K562 (cell line): ENCODE measurements at regions not wholly inside any gene's neighbourhood (a gene's known extent, or its start where the extent isn't known, plus 50 kb on each side); places are given as distances from the start of the nearest gene placed in this dataset.

Experiments
- ATAC-seq: fragments of 200-7000 bp; cut with Tn5 transposase; 3 replicates; pipeline ENCODE4 v1.9.1; 2020; ENCODE audit warnings: moderate library complexity
- BruUV-seq: library from RNA; stranded (reverse); fragments of 400-500 nt; replicated peaks from 2 replicates; lab custom pipeline; 2021; lab: Mats Ljungman, UMichigan
- CTCF ChIA-PET: fragments of 300-600 bp; formaldehyde crosslinking; extraction: SDS; loops from one replicate; lab custom pipeline; 2021; ENCODE audit warnings: low intra/inter-chr PET ratio; lab: Yijun Ruan, JAX
- POLR2A ChIA-PET: fragments of 300-600, 350-650 bp; sonication (Branson Sonifier 250); formaldehyde crosslinking; extraction: SDS; loops from one replicate; lab custom pipeline; 2021; ENCODE audit warnings: antibody characterized with exemption, inconsistent platforms; lab: Yijun Ruan, JAX
- DNase-seq, 4 experiments: peaks; one replicate each; pipeline versions ENCODE4 v3.0.0 to v3.0.0-alpha.2; 2011 to 2018; ENCODE audit warnings: low spot score in 3 of 4, mixed read lengths in 3 of 4; ENCODE audit errors: extremely low read depth in 1 of 4
- FAIRE-seq: peaks from 2 replicates; lab custom pipeline; 2011; peaks lifted over from hg19 to GRCh38; lab: Jason Lieb, UNC
- H2AFZ ChIP-seq: 2 replicates; pipeline ENCODE4 v1.6.0; 2011; ENCODE audit warnings: low read depth, low read length, control low read depth, inconsistent platforms
- H3K27ac ChIP-seq: fragments of 200-600 bp; 3 replicates; pipeline ENCODE4 v1.8.0; 2011; ENCODE audit warnings: low read depth, mild to moderate bottlenecking, control low read depth, inconsistent platforms, low read length, moderate library complexity, mixed read lengths; ENCODE audit errors: extremely low read depth
- H3K27me3 ChIP-seq, 2 experiments: fragments of 300-600 bp in 1 of 2; 2 replicates in 1 of 2; 3 replicates in 1 of 2; pipeline versions ENCODE4 v1.6.0 to v1.8.0; 2011; ENCODE audit warnings: inconsistent platforms in 2 of 2, low read length in 2 of 2, mild to moderate bottlenecking in 1 of 2, mixed read lengths in 1 of 2, moderate library complexity in 1 of 2; ENCODE audit not compliant: control insufficient read depth in 2 of 2, insufficient read depth in 2 of 2
- H3K36me3 ChIP-seq: fragments of 300-600 bp; 3 replicates; pipeline ENCODE4 v1.8.0; 2011; ENCODE audit warnings: mild to moderate bottlenecking, low read length, inconsistent platforms; ENCODE audit not compliant: control insufficient read depth, insufficient read depth
- H3K4me1 ChIP-seq, 2 experiments: fragments of 200-600 bp in 1 of 2; replicated peaks in 1 of 2; 2 replicates in 1 of 2; 3 replicates in 1 of 2; pipeline versions ENCODE4 v1.5.1 to v1.8.0; 2011; ENCODE audit warnings: inconsistent platforms in 2 of 2, low read length in 2 of 2, mild to moderate bottlenecking in 1 of 2, mixed read lengths in 1 of 2, moderate library complexity in 1 of 2; ENCODE audit not compliant: control insufficient read depth in 2 of 2, insufficient read depth in 2 of 2
- H3K4me2 ChIP-seq: 2 replicates; pipeline ENCODE4 v1.6.1; 2011; ENCODE audit warnings: low read length, control low read depth, inconsistent platforms, mixed read lengths; ENCODE audit not compliant: insufficient read depth
- H3K4me3 ChIP-seq: fragments of 200-600 bp; sonication (generic), shearing (Covaris generic); 2 replicates; pipeline ENCODE4 v1.5.1; 2016; ENCODE audit warnings: control low read depth, inconsistent platforms
- H3K79me2 ChIP-seq: fragments of 200-600 bp; 3 replicates; pipeline ENCODE4 v1.8.0; 2011; ENCODE audit warnings: low read length, inconsistent platforms; ENCODE audit not compliant: control insufficient read depth, insufficient read depth
- H3K9ac ChIP-seq, 2 experiments: 2 replicates each; pipeline versions ENCODE4 v1.6.0 to v1.6.1; 2011; ENCODE audit warnings: low read depth in 2 of 2, low read length in 2 of 2, control low read depth in 1 of 2, inconsistent platforms in 1 of 2, mild to moderate bottlenecking in 1 of 2, mixed read lengths in 1 of 2; ENCODE audit not compliant: insufficient read depth in 1 of 2
- H3K9me1 ChIP-seq: one replicate; pipeline ENCODE4 v1.6.0; 2011; ENCODE audit warnings: inconsistent platforms, mild to moderate bottlenecking, low read length, moderate library complexity; ENCODE audit not compliant: control insufficient read depth, insufficient read depth
- H3K9me3 ChIP-seq: replicated peaks from 2 replicates; pipeline ENCODE4 v1.5.1; 2011; ENCODE audit warnings: low read depth, low read length, inconsistent platforms; ENCODE audit not compliant: control insufficient read depth, insufficient read depth
- H4K20me1 ChIP-seq: replicated peaks from 2 replicates; pipeline ENCODE4 v1.6.1; 2011; ENCODE audit warnings: low read length, inconsistent platforms, mixed read lengths; ENCODE audit not compliant: control insufficient read depth, insufficient read depth
- CHAMP1 ChIP-seq: fragments of 450-650 bp; IDR thresholded peaks from 2 replicates; pipeline ENCODE4 v1.6.1; 2016; ENCODE audit warnings: mild to moderate bottlenecking
- DDX20 ChIP-seq: fragments of 450-650 bp; IDR thresholded peaks from 2 replicates; pipeline ENCODE4 v1.6.1; 2016; ENCODE audit warnings: missing genetic modification characterization, low read depth, mild to moderate bottlenecking, missing compliant biosample characterization, moderate library complexity
- FOXK2 ChIP-seq, 2 experiments: fragments of 450-650 bp; IDR thresholded peaks in 1 of 2; conservative IDR thresholded peaks in 1 of 2; 2 replicates each; pipeline ENCODE4 v1.6.1; 2016; ENCODE audit warnings: low read depth in 2 of 2, mild to moderate bottlenecking in 1 of 2
- FOXO4 ChIP-seq: fragments of 450-650 bp; formaldehyde crosslinking; IDR thresholded peaks from 2 replicates; pipeline ENCODE4 v1.4.0; 2020; ENCODE audit warnings: mild to moderate bottlenecking, moderate library complexity
- GABPB2 ChIP-seq: fragments of 250-450 bp; sonication (Bioruptor Pico); conservative IDR thresholded peaks from 2 replicates; pipeline ENCODE4 v1.5.1; 2021; ENCODE audit warnings: mild to moderate bottlenecking
- HNRNPH1 ChIP-seq: fragments of 200-400 bp; formaldehyde crosslinking; optimal IDR thresholded peaks from 2 replicates; pipeline ENCODE3; 2017; ENCODE audit warnings: low read depth, mild to moderate bottlenecking, low read length, moderate library complexity
- MLLT1 ChIP-seq, 2 experiments: fragments of 450-650 bp; IDR thresholded peaks; 2 replicates each; pipeline ENCODE4 v1.6.1; 2016
- MLX ChIP-seq, 2 experiments: fragments of 450-650 bp in 1 of 2; sonication (generic) in 1 of 2; formaldehyde crosslinking; conservative IDR thresholded peaks; 2 replicates each; pipeline versions ENCODE4 v1.4.0 to v1.8.1; 2020 to 2022; ENCODE audit warnings: mild to moderate bottlenecking in 1 of 2, missing genetic modification reagents in 1 of 2
- MTA1 ChIP-seq: fragments of 450-650 bp; IDR thresholded peaks from 2 replicates; pipeline ENCODE4 v1.6.1; 2017; ENCODE audit warnings: borderline replicate concordance
- NFE2L1 ChIP-seq: fragments of 450-650 bp; IDR thresholded peaks from 2 replicates; pipeline ENCODE4 v1.6.1; 2016; ENCODE audit warnings: missing genetic modification characterization, low read depth, mild to moderate bottlenecking, missing compliant biosample characterization, moderate library complexity, borderline replicate concordance
- RB1 ChIP-seq: fragments of 450-650 bp; IDR thresholded peaks from 2 replicates; pipeline ENCODE4 v1.6.1; 2017; ENCODE audit warnings: low read depth, mild to moderate bottlenecking
- RBM15 ChIP-seq: fragments of 200-400 bp; formaldehyde crosslinking; IDR thresholded peaks from 2 replicates; pipeline ENCODE4 v1.6.1; 2018; ENCODE audit warnings: mild to moderate bottlenecking, low read length, moderate library complexity; ENCODE audit not compliant: insufficient read depth
- RBM39 ChIP-seq: fragments of 200-400 bp; formaldehyde crosslinking; optimal IDR thresholded peaks from 2 replicates; pipeline ENCODE3; 2018; ENCODE audit warnings: low read depth, low read length
- ZBED1 ChIP-seq: IDR thresholded peaks from 2 replicates; pipeline ENCODE4 v1.6.1; 2014
- ZNF197 ChIP-seq: fragments of 200-800 bp; sonication (Bioruptor generic); IDR thresholded peaks from 2 replicates; pipeline ENCODE4 v1.6.1; 2016; ENCODE audit warnings: low read depth, missing genetic modification characterization, missing compliant biosample characterization
- ZNF354B ChIP-seq: fragments of 250-450 bp; sonication (Bioruptor Pico); IDR thresholded peaks from 2 replicates; pipeline ENCODE4 v1.4.0; 2020
- ZNF445 ChIP-seq: fragments of 250-450 bp; sonication (Bioruptor Pico); IDR thresholded peaks from 2 replicates; pipeline ENCODE4 v1.4.0; 2020; ENCODE audit warnings: low read depth, mild to moderate bottlenecking, moderate library complexity
- WGBS: fragments of 100-300 bp; shearing (Covaris generic); methylation state at CpG from one replicate; pipeline ENCODE4 v1.1.6; 2016; ENCODE audit warnings: low coverage, mixed read lengths; ENCODE audit not compliant: insufficient coverage; ENCODE audit errors: missing lambda C conversion rate; 5-methylcytosine and 5-hydroxymethylcytosine counted together
- in situ Hi-C: fragments of 300-500 bp; cut with MboI; formaldehyde crosslinking; loops from 4 replicates; pipeline ENCODE4 v1.15.0; 2018; ENCODE audit warnings: inconsistent platforms, mixed read lengths
- intact Hi-C: fragments of 100-400 bp; cut with micrococcal nuclease; formaldehyde crosslinking; loops from 2 replicates; pipeline ENCODE4 v1.14.2; 2022

GRCh38 chrX:79564362-79564761, 197.2 kb upstream of the ITM2A start (continued):
- TF ChIP-seq DDX20 (tag) (no peak), RB1 (no peak), ZNF197 (no peak)

GRCh38 chrX:79559290-79559689, 192.2 kb upstream of the ITM2A start:
- FAIRE-seq (no peak), ATAC-seq (no peak), DNase-seq (no peak)
- intact Hi-C loops = no loop called here
- no peaks in the 10 kb centered on the region for H3K9me1 ChIP-seq
- H3K79me2 ChIP-seq = no peaks in the 10 kb centered on the region
- H3K27ac ChIP-seq = no peak overlapping the region
- no TSS peak for BruUV-seq
- H3K4me3 ChIP-seq = no peak overlapping the region
- no peaks in the 10 kb centered on the region for H4K20me1 ChIP-seq
- in situ Hi-C loops = no loop called here
- H2AFZ ChIP-seq = no peak overlapping the region
- no peaks in the 10 kb centered on the region for H3K4me1 ChIP-seq
- no peaks in the 10 kb centered on the region for H3K36me3 ChIP-seq
- no peak overlapping the region for H3K9ac ChIP-seq
- H3K9me3 ChIP-seq = no peaks in the 10 kb centered on the region
- WGBS = 4% methylated on average over 2 of the region's 2 CpGs
- ChIA-PET POLR2A (no interaction called here), CTCF (no interaction called here)
- no peaks in the 10 kb centered on the region for H3K27me3 ChIP-seq
- H3K4me2 ChIP-seq = no peak overlapping the region
- TF ChIP-seq FOXO4 (CRISPR knock-in tag) = no peak
- no peak for TF ChIP-seq ZNF445 (CRISPR knock-in tag)
- TF ChIP-seq ZBED1 = no peak
- no peak for TF ChIP-seq DDX20 (tag)
- TF ChIP-seq HNRNPH1 = no peak
- no peak for TF ChIP-seq MTA1
- no peak for TF ChIP-seq RBM15
- no peak for TF ChIP-seq MLLT1 (IDR thresholded peaks at IDR 0.05)
- TF ChIP-seq NFE2L1 = no peak
- no peak for TF ChIP-seq CHAMP1
- TF ChIP-seq ZNF354B = no peak
- TF ChIP-seq RBM39 = no peak
- no peak for TF ChIP-seq GABPB2 (CRISPR knock-in tag)
- TF ChIP-seq MLX (CRISPR knock-in tag; conservative IDR thresholded peaks at IDR 0.05) = no peak
- TF ChIP-seq FOXK2 (conservative IDR thresholded peaks at IDR 0.05 in 1 of 2, IDR thresholded peaks at IDR 0.05 in 1 of 2; ENCODE audit: low read depth in 2 of 2) = no peak
